ENCODE measurements at regions not wholly inside any gene's neighbourhood (a gene's known extent, or its start where the extent isn't known, plus 50 kb on each side); places are given as distances from the start of the nearest gene placed in this dataset.

- 29 to 40% methylated on average over 1 of the region's 1 CpG for WGBS, 2 donors
- DNase-seq = no peak
These were observed 1124.6 kb downstream of the JRKL start for GRCh38 chr11:97514446-97514845.

DNA sequence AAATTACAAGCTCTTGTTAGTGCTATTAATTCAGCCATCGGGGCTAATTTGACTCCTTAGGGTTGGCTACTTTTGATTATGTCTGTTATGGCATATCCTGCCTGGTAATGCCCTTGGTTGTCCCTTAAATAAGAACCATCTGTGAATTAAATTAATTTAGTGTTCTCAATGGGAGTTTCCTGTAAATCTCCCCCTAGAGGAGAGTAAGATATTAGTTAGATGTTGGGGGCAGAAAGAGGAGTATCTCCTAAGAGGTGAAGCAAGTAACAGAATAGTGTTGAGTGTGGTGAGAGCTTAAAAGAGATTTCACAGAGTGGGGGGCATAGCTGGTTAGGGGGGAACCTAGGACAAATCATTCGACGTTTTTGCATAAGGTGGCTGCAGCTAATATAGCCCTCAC, 1126.9 kb downstream of the JRKL start:
- intact Hi-C loops (cut with DNase I) = no loop called here
- WGBS, 2 donors = 59 to 74% methylated on average over 3 of the region's 3 CpGs
- no peak for TF ChIP-seq POLR2A (IDR thresholded peaks at IDR 0.05)
- TF ChIP-seq, protein P1, sequence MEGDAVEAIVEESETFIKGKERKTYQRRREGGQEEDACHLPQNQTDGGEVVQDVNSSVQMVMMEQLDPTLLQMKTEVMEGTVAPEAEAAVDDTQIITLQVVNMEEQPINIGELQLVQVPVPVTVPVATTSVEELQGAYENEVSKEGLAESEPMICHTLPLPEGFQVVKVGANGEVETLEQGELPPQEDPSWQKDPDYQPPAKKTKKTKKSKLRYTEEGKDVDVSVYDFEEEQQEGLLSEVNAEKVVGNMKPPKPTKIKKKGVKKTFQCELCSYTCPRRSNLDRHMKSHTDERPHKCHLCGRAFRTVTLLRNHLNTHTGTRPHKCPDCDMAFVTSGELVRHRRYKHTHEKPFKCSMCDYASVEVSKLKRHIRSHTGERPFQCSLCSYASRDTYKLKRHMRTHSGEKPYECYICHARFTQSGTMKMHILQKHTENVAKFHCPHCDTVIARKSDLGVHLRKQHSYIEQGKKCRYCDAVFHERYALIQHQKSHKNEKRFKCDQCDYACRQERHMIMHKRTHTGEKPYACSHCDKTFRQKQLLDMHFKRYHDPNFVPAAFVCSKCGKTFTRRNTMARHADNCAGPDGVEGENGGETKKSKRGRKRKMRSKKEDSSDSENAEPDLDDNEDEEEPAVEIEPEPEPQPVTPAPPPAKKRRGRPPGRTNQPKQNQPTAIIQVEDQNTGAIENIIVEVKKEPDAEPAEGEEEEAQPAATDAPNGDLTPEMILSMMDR (IDR thresholded peaks at IDR 0.05) = no peak

More at GRCh38 chr11:97514446-97514845, 1124.6 kb downstream of the JRKL start:
- no peaks in the 10 kb centered on the region for H3K36me3 ChIP-seq
- TF ChIP-seq POLR2A (IDR thresholded peaks at IDR 0.05) = no peak
- TF ChIP-seq, protein P1 (IDR thresholded peaks at IDR 0.05) = no peak
- intact Hi-C loops (cut with DNase I) = no loop called here
- no peak overlapping the region for H3K4me3 ChIP-seq
- H3K27me3 ChIP-seq = no peaks in the 10 kb centered on the region
- no peak overlapping the region for H3K27ac ChIP-seq
- no peaks in the 10 kb centered on the region for H3K4me1 ChIP-seq
- H3K9me3 ChIP-seq = no peaks in the 10 kb centered on the region

GRCh38 chr11:97525273-97525672, 1135.5 kb downstream of the JRKL start:
- no peaks in the 10 kb centered on the region for H3K27me3 ChIP-seq
- WGBS, 2 donors = 34 to 52% methylated on average over 2 of the region's 2 CpGs
- H3K36me3 ChIP-seq = no peaks in the 10 kb centered on the region
- TF ChIP-seq, protein P1 (IDR thresholded peaks at IDR 0.05) = no peak
- TF ChIP-seq POLR2A (IDR thresholded peaks at IDR 0.05) = no peak
- H3K9me3 ChIP-seq = no peaks in the 10 kb centered on the region
- no peaks in the 10 kb centered on the region for H3K4me1 ChIP-seq
- no peak overlapping the region for H3K4me3 ChIP-seq
- H3K27ac ChIP-seq = no peak overlapping the region
- intact Hi-C loops (cut with DNase I) = no loop called here
- no peak for DNase-seq

More for the DNA sequence above, 1126.9 kb downstream of the JRKL start:
- Histone ChIP-seq H3K27me3 (no peaks in the 10 kb centered on the region), H3K4me3 (no peak overlapping the region), H3K9me3 (no peaks in the 10 kb centered on the region), H3K36me3 (no peaks in the 10 kb centered on the region), H3K4me1 (no peaks in the 10 kb centered on the region), H3K27ac (no peak overlapping the region)
- no peak for DNase-seq

GRCh38 chr11:97537407-97538150, 1147.8 kb downstream of the JRKL start:
- no peak overlapping the region for H3K27ac ChIP-seq
- 94 to 95% methylated on average over 8 to 12 of the region's 14 CpGs for WGBS, 2 donors
- H3K4me1 ChIP-seq = no peaks in the 10 kb centered on the region
- H3K36me3 ChIP-seq = no peaks in the 10 kb centered on the region
- H3K4me3 ChIP-seq = no peak overlapping the region
- no peak for DNase-seq
- no peak for TF ChIP-seq POLR2A (IDR thresholded peaks at IDR 0.05)
- TF ChIP-seq, protein P1 (IDR thresholded peaks at IDR 0.05) = no peak
- no peaks in the 10 kb centered on the region for H3K27me3 ChIP-seq
- intact Hi-C loops (cut with DNase I) = no loop called here
- H3K9me3 ChIP-seq = peaks cover 0 to 10% (median 7%) of the 10 kb centered on the region in 3 donors

DNA sequence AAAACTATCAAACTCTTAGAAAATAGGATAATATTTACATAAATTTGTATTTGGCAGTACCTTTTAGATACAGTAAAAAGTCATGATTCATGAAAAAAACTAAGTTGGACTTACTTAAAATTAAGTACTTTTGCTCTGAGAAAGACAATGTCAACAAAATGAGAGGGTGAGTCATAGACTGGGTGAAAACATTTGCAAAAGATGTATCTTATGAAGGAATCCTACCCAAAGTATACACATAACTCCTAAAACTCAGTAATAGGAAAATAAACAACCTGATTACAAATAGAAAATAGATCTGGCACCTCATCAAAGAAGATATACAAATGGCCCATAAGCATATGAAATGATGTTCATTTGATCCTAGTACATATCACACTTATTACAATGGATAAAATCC, 1154.6 kb downstream of the JRKL start:
- no peak for TF ChIP-seq POLR2A (IDR thresholded peaks at IDR 0.05)
- TF ChIP-seq, protein P1 (IDR thresholded peaks at IDR 0.05) = no peak
- H3K27ac ChIP-seq = no peak overlapping the region
- no peaks in the 10 kb centered on the region for H3K9me3 ChIP-seq
- no peaks in the 10 kb centered on the region for H3K36me3 ChIP-seq
- no peaks in the 10 kb centered on the region for H3K4me1 ChIP-seq
- intact Hi-C loops (cut with DNase I) = no loop called here
- DNase-seq = no peak
- H3K27me3 ChIP-seq = no peaks in the 10 kb centered on the region
- H3K4me3 ChIP-seq = no peak overlapping the region

Data from esophagus squamous epithelium (tissue), 5 donors.